ENCODE measurements at regions not wholly inside any gene's neighbourhood (a gene's known extent, or its start where the extent isn't known, plus 50 kb on each side); places are given as distances from the start of the nearest gene placed in this dataset.
"Not testable (repeated sequence)": the region's sequence is repeated elsewhere in the genome, so short reads cannot be mapped to it uniquely, and the experiment has no call there.

DNA sequence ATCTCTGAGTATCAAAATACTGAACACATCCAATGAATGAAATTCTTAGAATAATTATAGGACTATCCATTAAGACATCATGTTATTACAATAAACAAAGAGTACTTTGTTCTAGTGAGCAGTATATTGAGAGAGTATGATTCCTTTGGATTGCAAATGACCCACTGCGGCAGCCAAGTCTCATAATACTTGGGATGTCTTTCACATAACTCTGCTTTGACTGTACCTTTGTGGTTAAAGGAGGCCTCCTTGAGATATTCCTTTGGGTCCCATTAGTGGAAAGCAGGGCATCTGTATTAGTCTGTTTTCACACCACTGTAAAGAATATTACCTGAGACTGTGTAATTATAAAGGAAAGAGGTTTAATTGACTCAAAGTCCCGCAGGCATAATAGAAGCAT lies 593.8 kb downstream of the TRHDE start:
- no peak for DNase-seq

DNA sequence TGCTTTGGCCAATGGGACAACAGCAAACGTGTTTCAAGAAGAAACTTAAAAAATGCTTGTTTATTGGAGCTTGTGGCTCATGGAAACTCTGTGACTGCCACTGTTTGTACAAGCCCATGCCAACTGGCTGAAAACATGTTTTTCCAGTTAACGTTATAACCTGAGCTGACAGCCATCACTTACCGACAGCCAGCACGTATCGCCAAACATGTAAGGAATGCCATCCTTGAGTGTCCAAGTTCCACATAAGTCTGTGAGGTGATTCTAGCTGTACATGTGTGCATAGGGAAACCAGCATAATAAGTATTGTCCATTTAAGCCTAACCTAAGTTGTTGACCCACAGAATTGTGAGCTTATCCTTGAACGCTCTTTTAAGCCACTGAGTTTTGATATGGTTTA lies 596.9 kb downstream of the TRHDE start:
- DNase-seq: no peak

DNA sequence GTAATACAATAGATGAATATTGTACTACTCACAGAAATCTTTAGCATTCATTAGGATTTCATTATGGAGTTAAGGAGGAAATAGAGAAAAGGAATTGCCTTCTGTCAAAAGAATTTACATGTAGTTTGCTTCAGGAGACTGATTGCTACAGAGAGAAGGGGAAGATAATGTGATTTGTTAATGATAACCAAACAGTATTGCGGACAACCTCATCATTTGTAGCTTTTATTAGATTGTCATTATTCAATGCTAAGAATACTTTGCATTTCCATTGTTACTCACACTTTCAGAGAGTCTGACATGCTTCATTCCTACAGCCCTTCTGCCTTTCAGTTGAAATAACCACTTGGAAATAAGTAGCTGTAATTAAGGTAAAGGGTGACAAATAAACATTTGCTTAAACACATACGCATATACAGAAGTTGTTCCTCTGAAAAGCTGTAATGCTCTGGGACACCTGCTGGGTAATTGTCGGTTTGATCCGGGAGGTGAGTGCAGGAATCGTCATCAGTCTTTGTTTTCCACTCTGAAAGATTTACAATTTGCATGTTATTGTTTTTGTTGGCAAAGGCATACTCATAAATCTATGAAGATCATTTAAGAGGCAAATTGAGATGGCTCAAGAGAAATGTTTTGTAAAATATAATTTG lies 600.2 kb downstream of the TRHDE start:
- DNase-seq: no peak

DNA sequence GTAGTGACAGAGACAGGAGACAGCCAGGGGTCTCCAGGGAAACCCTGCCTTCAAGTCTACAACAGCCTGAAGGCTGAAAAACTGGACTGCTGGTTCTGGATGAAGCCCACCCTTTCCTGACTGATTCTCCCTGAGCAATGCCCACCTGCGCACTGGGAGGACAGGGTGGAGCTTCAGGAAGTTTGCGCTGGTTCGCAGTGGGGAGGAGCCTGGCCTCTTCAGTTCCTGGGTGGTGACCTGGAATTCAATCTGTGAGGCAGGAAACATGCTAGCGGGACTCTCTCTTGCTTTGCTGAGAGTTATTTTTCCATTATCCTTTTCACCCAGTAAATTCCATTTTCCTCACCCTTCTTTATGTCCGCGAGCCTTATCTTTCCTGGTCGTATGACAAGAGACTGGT lies 600.8 kb downstream of the TRHDE start:
- DNase-seq: peak; percentile 22

DNA sequence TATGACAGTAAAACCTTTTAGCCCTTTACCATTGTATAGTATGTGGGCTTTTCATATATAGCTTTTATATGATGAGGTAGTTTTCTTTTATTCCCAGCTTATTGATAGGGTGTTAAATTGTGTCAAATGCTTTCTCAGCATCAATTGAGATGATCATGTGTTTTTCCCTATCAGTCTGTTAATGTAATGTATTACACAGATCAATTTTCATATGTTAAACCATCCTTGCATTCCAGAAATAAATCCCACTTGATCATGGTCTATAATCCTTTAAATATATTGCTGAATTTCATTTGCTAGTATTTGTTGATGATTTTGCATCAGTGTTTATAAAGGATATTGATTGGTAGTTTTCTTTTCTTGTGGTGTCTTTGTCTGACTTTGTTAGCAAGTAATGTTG lies 603.9 kb downstream of the TRHDE start:
- no peak for DNase-seq

DNA sequence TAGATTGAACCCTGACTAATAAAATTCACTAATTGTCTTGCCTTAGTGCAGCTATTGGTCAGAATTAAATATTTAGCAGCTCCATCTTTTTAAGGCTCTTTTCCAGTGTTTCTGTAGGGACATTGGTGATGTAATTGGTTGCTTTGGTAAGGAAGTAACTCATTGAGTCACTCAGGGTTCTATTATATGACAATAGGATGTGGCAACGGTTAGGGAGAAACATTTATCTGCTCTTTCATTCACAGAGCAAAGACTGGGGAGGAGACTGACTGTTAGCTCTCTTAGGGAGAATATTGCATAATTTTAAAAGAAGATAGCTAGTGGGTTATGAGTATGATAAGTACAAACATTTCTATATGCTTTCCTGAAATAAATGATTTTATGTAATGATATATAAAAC lies 616.5 kb downstream of the TRHDE start:
- DNase-seq: no peak

DNA sequence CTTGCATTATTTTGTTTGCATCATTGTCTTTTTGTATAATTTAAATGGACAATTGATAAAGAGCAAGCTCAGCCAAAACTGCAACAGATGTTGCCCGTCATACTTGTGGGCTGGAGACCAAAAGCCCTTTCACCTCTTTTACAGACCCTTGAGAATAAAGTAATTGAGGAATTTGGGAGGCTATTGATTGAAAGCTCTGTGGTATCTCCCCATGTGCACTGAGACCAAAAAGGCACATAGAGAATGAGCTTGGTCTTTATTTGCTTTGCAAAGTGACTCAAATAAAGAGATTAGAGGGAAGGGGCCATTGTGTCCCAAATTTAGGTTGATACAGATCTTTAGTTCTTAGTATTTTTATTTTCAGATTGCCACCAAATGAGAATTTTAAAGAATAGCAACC lies 617.6 kb downstream of the TRHDE start:
- no peak for DNase-seq

DNA sequence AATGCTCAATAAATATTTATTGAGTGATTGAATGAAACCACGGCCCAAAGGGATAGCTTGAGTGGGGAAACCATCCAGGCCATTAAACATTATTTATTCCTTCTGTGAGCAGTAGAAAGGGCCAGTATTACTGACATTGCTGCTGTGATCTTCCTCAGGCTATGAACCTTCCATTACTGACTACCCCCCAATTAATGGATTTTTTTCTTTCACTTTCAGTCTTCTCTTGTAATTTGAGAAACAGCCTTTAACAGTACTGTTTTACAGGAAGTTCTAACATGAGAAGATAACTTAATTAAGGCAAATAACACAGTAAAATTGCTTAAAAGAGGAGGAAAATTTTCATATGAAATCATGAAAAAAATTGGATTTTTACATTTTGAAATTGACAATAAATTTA lies 629.5 kb downstream of the TRHDE start:
- no peak for DNase-seq

DNA sequence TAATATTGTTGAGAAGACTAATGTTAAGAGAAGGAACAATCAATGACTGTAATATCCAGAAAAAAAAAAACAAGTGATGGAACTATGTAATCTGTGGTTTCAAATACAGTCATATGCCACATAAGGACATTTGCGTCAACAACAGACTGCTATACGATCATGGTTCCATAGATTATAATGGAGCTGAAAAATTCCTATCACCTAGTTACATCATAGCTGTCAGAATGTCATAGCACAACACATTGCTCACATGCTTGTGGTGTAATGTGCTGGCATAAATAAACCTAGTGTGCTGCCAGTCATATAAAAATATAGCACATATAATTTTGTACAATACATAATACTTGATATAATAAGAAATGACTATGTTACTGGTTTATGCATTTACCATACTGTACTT lies 653.5 kb downstream of the TRHDE start:
- DNase-seq: no peak

DNA sequence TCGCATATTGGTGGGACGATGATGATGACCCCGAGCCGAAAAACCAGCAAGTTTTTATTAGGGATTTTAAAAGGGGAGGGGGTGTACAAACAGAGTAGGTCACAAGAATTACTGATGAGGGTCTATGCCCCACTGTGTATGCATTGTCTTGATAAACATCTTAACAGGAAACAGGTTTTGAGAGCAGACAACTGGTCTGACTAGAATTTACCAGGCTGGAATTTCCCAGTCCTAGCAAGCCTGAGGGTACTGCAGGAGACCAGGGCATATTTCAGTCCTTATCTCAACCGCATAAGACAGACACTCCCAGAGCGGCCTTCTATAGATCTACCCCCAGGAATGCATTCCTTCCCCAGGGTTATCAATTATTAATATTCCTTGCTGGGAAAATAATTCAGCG lies 659.7 kb downstream of the TRHDE start:
- not testable (repeated sequence) for DNase-seq

DNA sequence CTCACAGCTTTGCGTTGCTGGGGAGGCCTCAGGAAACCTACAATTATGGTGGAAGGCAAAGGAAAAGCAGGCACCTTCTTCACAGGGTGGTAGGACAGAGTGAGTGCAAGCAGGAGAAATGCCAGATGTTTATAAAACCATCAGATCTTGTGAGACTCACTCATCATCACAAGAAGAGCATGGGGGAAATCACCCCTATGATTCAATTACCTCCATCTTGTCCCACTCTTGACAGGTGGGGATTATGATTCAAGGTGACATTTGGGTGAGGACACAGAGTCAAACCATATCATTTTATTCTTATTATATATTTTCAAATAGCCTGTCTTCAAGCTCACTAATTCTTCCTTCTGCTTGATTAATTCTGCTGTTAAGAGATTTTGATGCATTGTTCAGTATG lies 665.3 kb downstream of the TRHDE start:
- DNase-seq: no peak

DNA sequence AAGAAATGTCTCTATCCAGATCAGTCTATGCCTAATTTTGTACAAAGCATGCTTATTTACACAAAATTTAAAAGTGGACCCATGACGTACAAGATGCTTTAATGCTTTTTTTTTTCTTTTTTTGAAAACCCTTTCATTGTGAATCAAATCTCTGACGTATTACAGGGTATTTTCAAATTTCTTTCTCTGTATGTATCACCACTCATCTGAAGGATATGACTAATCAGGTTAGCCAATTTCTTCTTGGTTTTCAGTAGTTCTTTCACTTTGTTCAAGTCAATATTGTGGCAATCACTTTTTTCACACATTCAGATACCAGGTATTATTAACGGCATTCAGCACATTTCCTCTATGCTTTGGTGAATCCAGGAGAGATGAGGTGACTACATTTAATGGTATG lies 685.3 kb downstream of the TRHDE start:
- DNase-seq: no peak

DNA sequence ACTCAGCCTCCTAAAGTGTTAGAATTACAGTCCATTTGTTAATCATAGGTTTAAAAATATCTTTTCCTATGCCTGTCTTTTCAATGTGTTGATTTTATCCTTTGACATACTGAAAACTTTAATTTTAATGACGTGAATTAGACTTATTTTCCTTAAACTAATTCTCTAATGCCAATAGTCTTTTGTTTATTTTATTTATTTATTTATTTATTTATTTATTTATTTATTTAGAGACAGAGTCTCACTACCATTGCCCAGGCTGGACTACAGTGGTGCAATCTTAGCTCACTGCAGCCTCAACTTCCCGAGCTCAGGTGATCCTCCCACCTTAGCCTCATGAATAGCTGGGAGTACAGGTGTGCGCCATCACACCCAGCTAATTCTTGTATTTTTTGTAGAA lies 694.5 kb downstream of the TRHDE start:
- no peak for DNase-seq

DNA sequence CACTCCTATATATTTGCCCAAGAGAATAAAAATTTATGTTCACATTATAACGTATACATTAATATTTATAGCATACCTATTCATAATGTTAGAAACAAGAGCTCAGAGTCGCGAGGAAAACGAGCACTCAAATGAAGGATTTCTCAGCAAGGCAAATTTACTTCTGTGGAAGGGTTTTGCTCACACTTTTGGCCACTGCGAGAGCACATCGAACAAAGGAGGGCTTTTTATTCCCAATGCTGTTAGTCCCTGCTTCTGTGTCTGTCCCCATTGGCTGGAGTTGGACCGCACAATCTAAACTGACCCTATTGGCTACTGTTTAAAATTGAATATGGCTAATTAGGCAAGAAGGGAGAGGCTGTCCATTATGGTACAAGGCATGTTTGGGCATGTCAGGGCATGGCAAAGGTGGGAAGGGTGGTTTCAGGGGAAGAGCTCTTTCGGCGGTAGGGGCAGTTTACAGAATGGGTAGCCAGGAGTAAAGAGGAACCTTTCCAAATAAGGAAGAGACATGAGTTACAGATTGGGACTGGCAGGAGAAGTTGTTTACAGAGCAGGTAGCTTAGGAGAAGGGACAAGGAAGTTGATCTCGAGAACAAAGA lies 702.9 kb downstream of the TRHDE start:
- DNase-seq: no peak

DNA sequence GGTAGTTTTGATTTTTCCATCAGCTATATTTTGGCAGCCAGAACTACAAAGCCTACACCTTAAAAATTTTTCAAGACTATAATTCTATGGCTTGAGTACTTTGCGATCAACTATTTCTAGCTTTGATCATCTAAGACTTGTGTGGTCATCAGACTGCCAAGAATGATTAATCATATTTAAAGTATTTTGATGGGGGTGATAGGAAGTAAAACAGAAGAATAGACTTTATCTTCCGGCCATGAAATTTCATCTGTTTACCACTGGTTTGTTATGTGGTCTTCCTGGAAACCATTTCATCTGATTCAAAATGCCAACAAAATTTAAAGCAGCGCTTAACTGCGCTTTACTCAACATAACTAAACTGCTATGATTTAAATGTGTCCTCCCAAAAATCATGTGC lies 706.8 kb downstream of the TRHDE start:
- DNase-seq: no peak

DNA sequence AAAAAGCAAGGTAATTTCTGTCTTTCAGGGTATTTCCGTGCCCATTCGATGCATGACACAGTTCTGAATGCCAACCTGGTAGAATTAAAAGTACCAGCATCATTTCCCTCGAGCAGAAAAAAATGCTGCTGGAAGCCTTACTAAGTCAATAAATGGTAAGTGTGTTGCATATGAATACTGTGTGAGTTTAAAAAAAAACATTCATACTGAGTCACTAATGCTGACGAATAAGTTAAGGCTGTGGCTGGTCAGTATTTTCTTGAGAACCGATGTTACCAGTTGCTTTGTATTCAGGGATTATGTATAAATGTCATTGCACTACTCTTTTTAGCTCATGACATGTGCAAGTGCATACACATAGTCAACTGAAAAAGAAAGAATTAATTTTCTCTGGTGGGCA lies 710.2 kb downstream of the TRHDE start:
- DNase-seq: no peak

DNA sequence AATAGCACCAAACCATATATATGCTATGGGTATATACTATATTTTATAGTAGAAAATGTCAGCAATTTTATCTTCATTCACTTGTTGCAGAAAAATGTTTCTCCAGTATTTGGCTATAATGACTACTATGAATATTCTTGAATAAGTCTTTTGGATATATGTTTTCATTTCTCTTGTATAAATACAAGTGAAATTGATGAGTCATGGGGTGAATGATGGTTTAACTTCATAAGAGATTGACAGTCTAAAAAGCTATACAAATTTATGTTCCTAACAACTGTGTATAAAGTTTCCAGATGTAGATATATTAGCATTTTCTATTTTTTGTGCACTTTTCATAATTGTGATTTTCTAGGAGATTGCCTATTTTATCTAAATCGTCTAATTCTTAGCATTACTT lies 714.8 kb downstream of the TRHDE start:
- DNase-seq: no peak

DNA sequence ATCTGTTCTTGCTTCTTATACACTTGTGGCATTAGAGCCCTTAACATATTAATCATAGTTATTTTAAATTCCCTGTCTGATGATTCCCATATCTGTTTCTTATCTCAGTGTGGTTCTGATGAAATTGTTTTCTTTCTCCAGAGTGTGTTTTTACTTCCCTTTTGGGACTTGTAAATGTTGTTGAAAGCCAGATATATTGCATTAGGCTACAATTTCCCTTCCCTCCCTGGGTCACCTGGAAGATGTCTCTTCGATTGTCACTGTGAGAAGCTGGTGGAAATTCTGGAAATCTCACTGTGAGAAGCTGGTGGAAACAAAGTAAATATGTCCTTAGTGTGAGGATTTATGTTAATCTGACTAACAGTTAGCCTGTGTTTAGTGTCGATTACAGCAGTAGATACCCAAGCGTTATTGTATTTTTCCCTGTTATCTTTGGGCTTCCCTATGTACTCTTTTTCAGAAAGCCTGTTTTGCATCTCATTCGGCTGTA lies 717.3 kb downstream of the TRHDE start:
- DNase-seq: peak; percentile 2

DNA sequence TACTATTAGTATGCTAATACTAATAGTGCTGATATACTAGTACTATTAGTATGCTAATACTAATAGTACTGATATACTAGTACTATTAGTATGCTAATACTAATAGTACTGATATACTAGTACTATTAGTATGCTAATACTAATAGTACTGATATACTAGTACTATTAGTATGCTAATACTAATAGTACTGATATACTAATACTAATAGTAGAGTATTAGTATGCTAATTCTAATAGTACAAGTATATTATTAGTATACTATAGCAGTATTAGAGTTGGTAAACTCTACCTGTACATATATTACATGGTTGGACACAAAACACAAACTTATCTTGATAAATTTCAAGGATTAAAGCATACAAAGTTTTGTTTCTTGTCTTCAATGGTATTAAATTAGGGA lies 722.9 kb downstream of the TRHDE start:
- not testable (repeated sequence) for DNase-seq

DNA sequence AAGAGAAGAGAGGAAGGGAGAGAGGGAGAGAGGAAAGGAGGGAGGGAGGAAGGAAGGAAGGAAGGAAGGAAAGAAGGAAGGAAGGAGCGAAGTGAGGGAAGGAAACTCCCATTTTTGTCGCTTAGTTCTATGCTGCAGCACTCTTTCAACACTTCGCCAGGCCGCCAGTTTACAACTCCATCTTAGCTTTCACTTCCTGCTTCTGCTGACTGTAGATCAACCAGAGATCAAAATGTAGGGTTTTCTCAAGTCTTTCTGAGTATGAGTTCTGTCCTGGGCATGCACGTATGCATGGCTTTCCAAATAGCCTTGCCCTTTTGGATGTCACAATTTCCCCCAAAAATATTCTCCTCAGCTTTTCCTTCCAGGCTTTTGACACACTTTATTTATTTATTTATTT lies 723.4 kb downstream of the TRHDE start:
- DNase-seq: no peak

DNA sequence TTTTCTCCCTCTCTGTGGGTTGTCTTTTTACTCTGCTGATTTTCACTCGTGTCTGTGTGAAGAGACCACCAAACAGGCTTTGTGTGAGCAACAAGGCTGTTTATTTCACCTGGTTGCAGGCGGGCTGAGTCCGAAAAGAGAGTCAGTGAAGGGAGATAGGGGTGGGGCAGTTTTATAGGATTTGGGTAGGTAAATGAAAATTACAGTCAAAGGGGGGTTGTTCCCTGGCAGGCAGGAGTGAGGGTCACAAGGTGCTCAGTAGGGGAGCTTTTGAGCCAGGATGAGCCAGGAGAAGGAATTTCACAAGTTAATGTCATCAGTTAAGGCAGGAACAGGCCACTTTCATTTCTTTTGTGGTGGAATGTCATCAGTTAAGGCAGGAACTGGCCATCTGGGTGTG lies 729.6 kb downstream of the TRHDE start:
- DNase-seq: not testable (repeated sequence)

DNA sequence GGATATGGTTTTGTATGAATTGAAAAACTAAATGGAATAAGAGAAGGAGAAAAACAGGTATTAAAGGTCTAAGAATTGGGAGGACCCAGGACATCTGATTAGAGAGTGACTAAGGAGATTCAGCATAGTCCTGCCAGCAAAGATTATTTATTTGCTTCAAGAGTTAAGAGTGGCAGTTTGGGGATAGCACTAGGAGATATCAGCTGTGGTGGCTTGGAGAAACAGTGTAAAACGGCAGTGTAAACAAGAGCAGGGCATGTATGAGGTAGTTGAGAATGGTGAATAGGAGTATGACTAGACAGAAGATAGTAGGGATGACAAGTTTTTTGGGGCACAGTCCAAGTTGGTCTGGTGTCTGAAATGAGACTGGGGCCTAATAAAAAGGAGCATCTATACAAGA lies 730.3 kb downstream of the TRHDE start:
- DNase-seq: not testable (repeated sequence)

DNA sequence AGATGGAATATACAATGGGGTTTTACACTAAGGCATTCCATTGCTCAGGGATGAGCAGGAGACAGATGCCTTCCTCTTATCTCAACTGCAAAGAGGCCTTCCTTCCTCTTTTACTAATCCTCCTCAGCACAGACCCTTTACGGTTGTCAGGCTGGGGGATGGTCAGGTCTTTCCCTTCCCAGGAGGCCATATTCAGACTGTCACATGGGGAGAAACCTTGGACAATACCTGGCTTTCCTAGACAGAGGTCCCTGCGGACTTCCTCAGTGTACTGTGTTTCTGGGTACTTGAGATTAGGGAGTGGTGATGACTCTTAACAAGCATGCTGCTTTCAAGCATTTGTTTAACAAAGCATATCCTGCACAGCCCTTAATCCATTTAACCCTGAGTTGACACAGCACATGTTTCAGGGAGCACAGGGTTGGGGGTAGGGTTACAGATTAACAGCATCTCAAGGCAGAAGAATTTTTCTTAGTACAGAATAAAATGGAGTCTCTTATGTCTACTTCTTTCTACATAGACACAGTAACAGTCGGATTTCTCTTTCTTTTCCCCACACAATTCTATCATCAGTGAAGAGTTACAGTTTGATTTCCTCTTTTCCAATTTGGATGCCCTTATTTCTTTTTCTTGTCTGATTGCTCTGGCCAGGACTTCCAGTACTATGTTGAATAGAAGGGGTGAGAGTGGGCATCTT lies 737.1 kb downstream of the TRHDE start:
- DNase-seq: not testable (repeated sequence)

DNA sequence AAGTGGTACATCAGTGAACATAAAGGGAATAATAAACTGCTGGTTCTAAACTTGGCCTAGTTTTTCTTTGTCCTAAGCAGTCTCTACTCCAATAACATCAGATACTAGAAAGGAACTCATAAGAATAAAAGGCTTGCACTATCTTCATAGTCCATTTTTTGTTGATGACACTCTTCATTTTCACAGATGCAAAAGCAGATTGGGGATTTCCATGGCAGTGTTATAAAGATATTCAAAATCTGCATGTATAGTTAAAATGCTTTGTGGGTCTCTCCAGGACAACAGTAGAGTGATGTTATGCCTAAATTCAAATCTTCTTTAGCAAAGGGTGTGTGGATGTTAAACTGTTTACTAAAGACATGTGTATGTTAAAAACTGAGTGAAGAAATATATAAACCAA lies 745.8 kb downstream of the TRHDE start:
- DNase-seq: no peak
